Stimulated activated CD8-positive, alpha-beta memory T cell treated with anti-CD3 and anti-CD28 coated beads, Interleukin-15, amount 100 ng/mL, for 48 hours (primary cell): ENCODE measurements at regions not wholly inside any gene's neighbourhood (a gene's known extent, or its start where the extent isn't known, plus 50 kb on each side); places are given as distances from the start of the nearest gene placed in this dataset.
"Not testable (repeated sequence)": the region's sequence is repeated elsewhere in the genome, so short reads cannot be mapped to it uniquely, and the experiment has no call there.

ENCODE experiments used
- DNase-seq, 2 donors: peaks; one replicate each; pipeline ENCODE4 v3.0.0-alpha.2; 2020; ENCODE audit warnings: low read depth in 2 of 2

DNA sequence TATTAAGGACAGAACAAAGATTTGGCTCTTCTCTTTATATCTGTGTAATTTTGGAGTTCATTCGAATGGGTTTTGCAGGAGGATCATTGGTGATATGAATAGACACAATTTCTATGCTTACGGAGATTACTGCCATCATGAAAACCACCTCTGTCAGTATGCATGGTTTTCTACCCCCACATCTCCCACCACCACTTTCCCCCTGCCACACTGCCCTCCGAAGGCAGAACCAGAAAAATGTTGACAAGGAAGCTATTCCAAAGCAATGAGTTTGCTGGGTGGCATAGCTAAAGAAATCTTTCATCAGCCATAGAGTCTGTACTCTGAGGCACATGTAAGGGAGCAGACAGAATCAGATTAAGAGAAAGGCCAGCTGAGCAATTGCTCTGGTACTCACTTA, 567.3 kb upstream of the ACTRT1 start:
- DNase-seq, result no peak

DNA sequence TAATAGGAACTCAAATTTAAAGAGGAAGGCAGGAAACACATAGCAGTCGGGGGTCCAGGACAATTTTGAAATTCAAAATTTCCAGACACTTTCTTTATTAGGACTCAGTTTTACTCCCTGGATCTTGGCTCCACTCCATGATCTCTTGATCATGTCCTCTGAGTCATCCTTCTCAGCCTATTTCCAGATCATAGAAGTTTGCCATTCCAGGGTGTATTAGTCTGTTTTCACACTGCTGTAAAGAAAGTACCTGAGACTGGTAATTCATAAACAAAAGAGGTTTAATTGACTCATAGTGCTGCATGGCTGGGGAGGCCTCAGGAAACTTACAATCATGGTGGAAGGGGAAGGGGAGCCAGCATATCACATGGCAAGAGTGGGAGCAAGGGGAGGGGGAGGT, 564.7 kb upstream of the ACTRT1 start:
- DNase-seq, result no peak

DNA sequence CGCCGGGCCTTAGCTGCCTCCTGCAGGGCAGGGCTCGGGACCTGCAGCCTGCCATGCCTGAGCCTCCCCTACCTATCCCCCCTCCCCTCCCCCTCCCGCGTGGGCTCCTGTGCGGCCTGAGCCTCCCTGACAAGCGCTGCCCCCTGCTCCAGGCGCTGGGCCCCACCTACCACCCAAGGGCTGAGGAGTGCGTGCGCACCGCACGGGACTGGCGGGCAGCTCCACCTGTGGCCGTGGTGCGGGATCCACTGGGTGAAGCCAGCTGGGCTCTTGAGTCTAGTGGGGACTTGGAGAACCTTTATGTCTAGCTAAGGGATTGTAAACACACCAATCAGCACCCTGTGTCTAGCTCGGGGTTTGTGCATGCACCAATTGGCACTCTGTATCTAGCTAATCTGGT, 554.6 kb upstream of the ACTRT1 start:
- DNase-seq, result not testable (repeated sequence)

DNA sequence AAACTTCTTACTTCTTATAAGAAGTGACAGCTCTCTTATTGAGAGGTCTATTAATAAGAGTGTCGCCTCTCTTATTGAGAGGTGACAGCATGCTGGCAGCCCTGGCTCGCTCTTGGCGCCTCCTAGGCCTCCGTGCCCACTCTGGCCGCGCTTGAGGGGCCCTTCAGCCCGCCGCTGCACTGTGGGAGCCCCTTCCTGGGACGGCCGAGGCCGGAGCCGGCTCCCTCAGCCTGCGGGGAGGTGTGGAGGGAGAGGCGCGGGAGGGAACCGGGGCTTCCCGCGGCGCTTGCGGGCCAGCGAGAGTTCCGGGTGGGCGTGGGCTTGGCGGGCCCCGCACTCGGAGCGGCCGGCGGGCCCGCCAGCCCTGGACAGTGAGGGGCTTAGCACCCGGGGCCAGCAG, 554.2 kb upstream of the ACTRT1 start:
- DNase-seq, result not testable (repeated sequence)

DNA sequence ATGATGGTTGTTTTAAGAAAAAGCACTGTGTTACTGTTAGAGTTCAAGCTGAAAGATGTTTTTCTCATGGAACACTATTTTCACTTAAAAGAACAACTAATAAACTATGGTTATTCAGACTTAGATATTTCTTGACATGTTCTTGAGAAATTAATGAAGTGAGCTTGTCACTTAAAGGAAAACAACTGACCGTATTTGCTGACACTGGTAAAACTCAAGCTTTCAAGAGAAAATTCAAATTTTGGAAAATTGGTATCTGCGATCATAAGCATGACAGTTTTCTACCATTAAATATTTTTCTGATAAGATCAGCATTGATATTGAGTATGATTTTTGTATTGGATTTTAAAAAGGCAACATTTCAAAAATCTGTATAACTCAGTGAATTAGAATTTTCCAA, 549.5 kb upstream of the ACTRT1 start:
- no peak for DNase-seq

DNA sequence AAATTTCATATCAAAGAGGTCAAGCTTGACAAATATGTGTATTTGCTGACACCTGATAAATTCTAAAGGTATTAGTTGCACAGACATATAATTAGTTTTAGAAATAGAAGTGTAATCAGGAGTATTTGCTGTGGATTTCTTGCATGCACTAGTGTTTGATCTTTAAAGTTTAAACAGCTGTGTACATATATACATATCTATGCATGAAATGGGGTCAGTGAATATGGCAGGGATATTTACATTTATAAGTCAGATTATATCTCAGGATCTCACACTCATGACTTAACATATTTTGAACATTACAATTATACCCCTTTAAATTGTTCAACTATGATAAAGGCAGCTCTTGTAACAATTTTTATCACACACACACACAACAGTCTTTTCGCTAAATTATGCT, 547.4 kb upstream of the ACTRT1 start:
- DNase-seq, result no peak

DNA sequence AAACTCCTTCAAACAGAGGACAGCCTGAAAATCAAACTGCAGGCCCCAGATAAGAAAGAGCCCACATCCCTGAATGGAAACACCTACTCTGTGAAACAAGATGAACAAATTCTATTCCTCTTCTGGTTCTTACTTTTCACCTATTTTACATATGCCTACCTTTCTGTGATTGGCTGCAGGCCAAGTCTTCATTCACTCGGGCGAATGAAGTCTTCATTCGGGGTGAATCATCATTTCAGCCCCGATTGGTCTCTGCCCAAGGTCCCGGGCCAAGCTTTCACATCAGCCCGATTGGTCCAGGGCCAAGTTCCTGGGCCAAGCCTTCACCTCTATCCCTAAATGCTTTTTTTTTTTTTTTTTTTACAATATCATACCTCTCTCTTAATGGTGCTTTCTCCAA, 529.8 kb upstream of the ACTRT1 start:
- DNase-seq, result no peak

DNA sequence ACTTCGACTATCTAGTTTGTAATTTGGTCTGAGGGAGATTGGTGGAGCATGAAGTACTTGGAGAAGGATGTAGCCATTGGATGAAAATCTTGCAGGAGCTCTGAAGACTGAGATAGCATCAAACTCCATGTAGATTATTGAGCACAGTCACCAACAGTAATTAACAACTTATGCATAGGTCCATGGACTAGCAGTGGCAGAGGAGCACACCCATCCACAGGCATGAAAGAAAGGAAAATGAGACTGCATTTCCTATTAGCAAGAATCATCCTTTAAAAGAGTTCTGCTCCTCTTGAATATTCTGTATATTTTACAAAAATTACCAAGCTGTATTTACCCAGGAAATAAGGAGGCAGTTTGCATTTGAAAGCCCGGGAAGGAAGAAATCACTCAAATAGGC, 529.4 kb upstream of the ACTRT1 start:
- no peak for DNase-seq

DNA sequence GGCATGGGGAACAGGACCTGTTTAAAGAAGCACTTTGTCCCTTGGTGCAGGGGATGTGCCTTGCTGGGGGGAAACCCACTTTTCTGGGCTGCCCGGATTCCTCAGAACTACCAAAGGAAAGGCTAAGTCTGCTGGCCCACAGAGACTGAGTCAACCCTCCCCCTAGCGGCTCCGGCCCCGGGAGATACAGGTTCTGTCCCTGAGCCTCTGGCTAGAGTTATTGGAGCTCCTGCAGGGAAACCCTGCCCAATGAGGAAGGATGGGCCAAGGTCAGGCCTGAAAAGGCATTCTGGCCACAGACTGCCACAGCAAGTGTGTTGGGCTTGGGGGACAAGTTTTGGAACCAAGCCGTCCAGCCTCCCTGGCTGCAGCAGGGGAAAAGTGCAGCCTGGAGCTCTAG, 490.9 kb upstream of the ACTRT1 start:
- DNase-seq, result no peak

DNA sequence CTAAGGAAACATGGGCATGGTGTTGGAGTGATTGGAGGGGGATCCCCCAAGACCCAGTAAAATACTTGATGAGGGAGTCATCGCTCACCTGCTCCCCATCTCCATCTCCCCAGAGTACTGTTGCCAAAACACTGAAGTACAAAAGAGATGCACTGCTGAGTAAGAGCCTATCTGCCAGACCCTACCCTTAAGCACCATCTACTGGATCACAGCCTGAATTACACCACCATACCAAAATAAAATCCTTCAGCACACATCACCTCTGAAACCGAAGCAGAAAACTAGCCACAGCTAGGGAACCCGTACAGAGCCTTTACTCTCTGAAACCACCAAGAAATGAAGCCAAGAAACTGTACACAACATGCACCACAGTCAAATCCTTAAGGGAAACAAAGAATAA, 466.3 kb upstream of the ACTRT1 start:
- no peak for DNase-seq

DNA sequence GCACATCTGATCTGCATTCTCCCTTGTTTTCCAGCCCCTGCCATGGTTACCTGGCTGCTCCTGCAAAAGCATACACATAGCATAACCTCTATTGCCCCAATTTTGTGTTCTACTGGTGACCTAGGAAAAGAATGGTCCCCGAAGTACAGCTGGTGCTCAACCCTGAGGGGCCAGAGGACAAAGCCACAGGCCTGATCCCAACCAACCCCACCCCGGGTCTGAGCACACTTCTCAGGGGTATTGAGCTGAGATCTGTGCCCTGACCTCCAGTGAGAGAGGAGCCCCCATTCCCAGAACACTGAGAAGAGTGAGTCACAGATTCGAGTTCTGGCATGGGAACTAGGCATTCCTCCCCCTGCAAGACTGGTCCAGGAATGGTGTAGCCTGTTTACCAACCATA, 465.5 kb upstream of the ACTRT1 start:
- no peak for DNase-seq

DNA sequence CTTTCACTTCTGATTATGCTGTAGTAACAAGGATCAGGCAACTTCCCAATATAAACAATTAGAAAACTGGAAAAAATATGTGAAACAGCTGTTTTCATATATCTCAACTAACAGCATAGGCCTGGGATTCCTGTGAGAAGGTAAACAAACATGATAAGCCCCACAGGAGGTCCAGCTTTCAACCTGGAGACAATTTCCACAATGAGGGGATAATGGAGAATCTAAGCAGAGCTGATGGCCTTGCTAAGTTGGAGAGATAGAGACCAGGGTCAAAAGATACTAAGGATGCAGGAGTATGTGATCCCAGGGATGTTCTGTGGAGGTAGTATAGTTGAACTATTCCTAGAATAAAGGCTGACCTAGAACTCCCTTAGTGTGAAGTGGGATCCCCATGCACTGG, 452.3 kb upstream of the ACTRT1 start:
- no peak for DNase-seq

DNA sequence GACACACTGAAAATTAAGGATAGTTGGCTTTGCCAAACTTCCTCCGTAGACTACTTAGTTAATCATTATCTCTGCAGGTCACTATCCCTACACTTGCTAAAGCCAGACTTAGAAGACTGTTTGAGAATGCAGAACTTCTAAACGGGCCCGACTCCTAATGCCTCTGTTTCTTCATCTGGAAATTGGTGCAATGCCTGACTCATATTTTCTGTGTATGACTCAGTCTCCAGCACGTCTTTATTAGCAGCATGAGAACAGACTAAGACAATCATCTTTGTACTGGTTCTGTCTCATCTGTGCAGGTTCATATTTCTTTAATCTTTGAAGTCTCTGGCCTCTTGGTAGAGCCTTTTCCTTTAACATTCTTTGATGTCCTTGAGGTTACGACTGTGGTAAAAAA, 411.9 kb upstream of the ACTRT1 start:
- no peak for DNase-seq

DNA sequence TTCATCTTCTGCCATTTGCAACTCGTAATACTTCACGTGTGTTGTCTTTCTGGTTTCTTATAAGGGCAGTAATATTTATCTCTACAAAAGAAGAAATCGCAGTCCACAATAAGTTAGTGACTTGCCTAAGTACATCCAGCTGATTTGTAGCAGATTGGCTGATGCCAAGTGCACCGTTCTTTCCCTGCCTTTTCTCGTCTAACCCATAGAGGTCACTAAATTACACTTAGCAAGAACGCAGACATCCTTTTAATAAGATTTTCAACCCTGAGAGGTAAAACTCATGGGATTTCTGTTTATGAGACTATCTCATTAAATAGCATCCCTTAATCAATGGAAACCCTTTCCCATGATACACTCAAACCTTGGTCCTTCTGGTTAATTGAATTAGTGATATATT, 408.6 kb upstream of the ACTRT1 start:
- no peak for DNase-seq

DNA sequence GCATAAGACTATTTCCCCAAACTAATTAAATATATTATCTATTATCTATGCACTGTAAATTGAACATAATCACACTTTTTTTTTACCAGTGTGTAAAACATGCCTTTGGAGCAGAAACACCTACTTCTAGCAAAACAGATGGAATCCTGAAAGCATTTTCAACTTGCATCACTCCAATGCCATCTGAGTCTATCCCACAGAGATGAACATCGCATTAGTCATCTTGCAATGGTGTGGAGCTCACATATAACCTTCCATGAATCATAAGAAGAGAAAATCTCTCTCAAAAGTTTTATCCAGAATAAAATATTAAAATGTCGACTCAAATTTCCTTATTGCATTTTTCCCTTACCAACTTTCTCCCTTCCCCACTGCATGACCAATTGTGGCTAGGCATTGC, 406.7 kb upstream of the ACTRT1 start:
- DNase-seq, result no peak

DNA sequence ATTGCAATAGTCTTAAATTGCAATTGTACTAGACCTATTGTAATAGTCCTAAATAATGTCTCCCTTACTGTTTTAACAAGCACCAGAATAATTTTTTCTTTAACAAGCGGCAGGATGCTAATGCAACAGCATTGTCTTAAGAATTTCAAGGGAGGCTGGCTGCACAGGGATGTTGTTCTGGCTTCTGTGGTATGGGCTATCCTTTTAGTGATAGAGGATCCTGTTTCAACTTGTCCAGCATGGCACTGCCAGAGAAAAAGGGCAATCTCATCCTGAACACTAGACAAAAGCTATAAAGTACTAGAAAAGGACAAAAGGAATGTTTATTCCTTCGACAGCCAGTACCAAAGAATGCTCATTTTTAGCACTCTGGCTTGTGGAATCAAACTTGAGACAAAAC, 405.5 kb upstream of the ACTRT1 start:
- DNase-seq, result no peak

DNA sequence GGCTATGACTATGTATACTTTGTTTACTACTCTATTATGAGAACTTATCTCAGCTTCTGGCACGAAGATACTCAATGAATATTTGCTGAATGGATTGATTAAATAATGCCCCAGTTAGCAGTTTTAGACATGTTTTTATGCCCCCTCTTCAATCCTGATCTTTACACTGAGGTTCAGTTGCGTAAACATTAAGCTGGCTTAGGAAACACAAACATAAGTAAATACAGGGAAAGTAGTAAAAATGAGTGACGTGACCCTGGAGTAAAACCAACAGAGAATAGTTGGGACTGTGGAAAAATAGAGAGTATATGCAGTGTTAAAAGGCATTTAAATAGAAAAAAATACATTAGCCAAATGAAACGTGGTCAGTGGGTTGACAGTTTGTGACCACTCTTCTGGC, 387.0 kb upstream of the ACTRT1 start:
- DNase-seq, result no peak

DNA sequence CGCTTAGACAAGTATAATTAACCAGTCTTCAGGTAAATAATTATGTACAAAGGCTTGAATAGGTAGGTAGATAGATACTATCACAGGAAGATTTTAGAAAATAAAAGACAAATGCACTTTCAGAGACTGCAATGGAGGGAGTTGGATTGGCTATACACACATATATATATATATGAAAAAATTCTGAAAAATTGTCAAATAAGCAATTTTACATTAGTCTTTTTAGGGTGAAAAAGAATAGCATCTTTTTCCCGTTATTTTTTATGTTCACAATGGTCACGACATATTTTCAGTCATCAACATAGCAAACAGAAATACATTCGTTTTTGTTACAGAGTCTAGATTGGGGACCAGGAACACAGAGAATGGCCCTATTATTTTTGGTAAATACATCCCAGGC, 385.9 kb upstream of the ACTRT1 start:
- DNase-seq, result no peak

DNA sequence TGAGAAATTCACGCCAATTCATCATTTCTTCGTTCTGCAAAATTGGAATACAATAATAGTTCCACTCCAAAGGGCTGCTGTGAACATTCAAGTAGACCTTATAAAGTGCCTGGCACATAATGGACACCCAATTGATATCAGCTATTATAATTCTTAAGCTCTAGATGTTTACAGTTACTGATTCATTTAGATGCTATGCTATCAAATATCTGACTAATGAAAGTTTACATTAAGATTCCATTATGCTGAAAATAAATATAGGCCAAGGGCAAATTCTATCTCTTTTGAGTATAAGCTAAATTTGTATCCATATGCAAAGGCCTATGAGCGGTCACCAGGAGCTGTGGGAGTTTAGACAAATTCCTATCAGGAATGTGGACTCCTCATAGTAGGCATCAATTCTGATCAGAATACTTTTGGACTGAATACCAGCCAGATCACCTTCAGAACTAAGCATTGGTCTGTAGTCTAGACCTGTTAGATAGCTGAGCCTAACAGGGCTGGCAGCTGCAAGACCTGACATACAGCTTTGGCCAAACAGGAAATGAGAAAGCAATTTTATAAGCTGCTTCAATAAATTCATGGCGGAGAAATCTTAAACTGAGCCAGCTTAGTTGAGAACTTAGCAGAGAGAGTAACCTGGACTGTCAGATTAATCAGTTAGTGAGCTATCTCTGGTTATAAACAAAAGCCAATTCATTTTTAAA, 384.3 kb upstream of the ACTRT1 start:
- DNase-seq, result no peak

DNA sequence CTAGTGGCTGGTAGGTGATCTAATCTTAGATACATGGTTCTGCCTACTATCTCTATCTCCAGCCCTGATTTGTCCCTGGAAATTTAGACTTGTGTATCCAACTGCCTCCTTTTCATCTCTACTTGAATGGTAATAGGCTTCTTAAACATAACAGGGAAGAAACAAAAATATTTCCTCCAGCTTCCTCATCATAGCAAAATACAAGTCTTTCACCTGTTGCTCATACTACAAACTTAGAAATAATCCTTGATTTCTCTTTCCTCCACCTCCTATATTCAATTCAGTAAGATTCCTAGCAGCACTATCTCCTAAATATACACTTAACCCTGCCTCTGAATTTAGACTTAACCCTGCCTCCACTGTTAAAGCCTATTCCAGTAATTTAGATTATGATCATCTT, 373.3 kb upstream of the ACTRT1 start:
- DNase-seq, result no peak

DNA sequence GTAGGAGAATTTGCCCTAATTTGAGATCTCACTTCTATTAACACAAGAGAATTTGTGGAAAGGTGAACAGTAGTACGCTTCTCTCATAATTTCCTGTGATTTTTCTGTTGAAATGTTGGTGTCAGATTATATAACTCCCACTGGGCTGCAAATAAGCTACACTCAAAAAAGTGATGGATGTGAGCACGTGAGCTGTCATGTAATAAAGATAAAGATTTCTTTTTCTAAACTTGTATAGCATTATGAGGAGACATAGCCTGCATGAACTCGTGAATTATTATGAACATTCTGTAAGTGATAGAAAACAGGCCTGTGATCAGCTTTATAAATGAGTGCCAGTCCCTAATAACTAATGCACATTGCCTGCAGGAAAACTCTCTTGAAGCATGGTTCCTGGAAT, 356.6 kb upstream of the ACTRT1 start:
- DNase-seq, result no peak

DNA sequence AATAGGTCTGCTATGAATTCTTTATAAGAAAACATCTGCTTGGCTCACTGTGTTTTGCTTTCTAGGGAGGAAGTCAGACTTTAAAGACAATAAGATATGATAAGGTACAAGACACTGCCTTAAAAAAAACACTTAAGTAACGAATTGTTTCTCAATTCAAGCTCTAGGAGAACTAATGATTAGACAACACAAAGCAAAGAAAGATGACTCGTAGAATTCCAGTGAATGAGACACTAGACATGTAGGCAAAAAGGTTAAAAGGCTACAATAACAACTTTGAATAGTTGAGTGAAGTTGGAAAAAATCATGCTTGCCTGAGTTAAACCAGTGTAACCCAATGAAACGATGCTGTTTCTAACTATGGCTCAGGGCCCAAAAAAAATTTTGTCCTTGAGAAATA, 344.4 kb upstream of the ACTRT1 start:
- no peak for DNase-seq

DNA sequence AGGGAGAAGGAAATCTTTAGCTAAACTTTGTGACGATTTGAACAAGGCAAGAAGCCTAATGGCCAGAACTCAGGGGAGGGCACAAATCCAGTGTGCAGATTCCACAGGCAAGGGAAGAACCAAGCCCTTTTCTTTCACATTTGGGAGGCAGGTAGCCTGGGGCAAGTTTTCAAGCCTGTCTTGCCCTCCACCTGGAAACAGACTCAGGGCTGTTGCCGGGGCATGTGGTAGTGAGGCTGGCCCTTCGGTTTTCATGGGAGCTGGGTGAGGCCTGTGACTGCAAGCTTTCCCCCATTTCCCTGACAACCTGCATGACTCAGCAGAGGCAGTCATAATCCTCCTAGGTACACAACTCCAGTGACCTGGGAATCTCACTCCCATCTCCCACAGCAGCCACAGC, 331.6 kb upstream of the ACTRT1 start:
- not testable (repeated sequence) for DNase-seq

DNA sequence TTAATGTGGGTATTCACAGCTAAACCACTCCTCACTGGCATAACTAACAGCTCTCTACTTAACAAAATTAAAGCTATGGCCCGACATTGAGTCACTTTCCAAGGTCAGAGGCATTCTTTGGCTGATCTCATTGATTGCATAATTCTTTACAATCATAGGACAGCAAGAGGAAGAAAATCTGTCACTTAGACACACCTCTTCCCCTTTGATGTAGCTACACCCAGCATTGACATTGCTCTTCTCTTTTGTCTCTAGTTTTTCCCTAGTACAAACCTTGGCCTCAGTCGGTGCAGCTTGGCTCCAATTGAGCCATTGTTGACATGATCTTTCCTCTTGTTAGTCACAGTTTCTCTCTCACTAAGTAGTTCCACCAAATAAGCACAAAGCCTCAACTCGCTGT, 313.3 kb upstream of the ACTRT1 start:
- no peak for DNase-seq

DNA sequence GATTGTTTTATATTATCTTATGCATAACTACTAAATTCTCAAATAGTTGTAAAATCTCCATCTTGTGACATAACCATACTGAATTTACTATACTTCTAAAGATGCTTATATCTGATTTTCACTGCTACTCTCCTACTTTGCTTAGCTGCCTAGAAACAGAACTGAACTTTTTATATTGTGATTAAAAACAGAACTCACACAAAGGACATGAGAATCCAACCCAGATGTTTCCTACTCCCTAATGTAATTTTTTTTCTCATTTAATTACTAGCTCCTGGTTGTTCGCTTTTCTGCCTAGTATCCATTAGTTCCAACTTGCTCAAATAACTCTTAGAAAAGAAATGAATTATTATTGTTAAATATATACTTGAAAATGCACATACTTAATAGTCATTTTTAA, 283.5 kb upstream of the ACTRT1 start:
- DNase-seq, result no peak
